ENCODE measurements at regions not wholly inside any gene's neighbourhood (a gene's known extent, or its start where the extent isn't known, plus 50 kb on each side); places are given as distances from the start of the nearest gene placed in this dataset.

- no peak for DNase-seq (ENCODE audit: low spot score)
These were observed 1121.2 kb downstream of the RAPGEF2 start for GRCh38 chr4:160224049-160224448.

GRCh38 chr4:160233141-160233540 lies 1130.3 kb downstream of the RAPGEF2 start:
- DNase-seq (ENCODE audit: low spot score), result no peak

DNA sequence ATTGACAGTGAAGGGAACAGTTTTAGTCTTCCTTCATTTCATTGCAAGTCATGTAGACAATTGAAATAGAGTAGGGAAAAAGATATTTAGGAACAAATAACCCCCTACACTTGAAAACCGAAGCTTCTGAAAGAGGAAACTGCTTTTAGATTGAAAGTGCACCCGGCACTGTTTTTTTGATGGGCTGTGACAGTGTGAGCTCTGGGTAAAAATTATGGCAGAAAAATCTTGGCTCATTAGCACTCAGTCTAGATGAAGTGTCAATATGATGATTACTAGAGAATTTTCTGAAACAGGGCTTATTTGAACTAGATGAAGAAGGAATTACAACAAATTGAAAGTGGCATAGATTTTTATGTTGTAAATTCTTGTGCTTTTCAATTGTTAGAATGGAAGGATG lies 1132.4 kb downstream of the RAPGEF2 start:
- DNase-seq (ENCODE audit: low spot score), result no peak

- DNase-seq (ENCODE audit: low spot score), result no peak
These were observed 1132.9 kb downstream of the RAPGEF2 start for GRCh38 chr4:160235771-160236170.

GRCh38 chr4:160238790-160239189 lies 1135.9 kb downstream of the RAPGEF2 start:
- no peak for DNase-seq (ENCODE audit: low spot score)

GRCh38 chr4:160247091-160247656 lies 1144.3 kb downstream of the RAPGEF2 start:
- no peak for DNase-seq (ENCODE audit: low spot score)

DNA sequence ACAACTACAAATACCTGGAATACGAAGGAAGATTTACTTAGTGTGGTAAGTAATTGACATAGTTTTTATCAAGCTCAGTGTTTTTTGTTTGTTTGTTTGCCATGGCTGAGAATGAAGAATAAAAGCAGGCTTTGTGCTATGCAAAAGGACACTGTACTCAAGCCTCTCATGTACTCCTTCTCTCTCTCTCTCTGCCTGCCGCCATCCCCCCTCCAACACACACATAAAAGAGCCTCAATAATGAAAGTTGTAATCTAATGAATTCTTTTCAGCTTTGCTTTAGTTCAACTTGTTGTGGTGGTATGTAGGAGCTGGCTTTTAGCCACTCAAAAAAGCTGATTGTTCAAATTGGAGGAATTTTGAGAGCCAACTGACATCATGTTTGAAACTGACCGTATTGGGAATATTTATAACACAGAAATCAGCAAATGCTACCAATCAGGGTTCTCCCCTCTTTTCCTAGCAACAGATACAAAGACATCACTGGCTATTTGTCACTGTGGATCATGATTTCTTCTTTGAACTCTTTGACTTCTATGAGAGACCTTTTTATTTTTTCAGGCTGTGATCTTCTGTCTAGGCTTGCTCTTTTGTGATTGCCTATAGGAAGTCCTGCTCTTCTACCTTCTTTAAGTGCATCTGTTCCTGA lies 1148.8 kb downstream of the RAPGEF2 start:
- DNase-seq (ENCODE audit: low spot score), result no peak

GRCh38 chr4:160257318-160257717 lies 1154.4 kb downstream of the RAPGEF2 start:
- DNase-seq (ENCODE audit: low spot score), result no peak

DNA sequence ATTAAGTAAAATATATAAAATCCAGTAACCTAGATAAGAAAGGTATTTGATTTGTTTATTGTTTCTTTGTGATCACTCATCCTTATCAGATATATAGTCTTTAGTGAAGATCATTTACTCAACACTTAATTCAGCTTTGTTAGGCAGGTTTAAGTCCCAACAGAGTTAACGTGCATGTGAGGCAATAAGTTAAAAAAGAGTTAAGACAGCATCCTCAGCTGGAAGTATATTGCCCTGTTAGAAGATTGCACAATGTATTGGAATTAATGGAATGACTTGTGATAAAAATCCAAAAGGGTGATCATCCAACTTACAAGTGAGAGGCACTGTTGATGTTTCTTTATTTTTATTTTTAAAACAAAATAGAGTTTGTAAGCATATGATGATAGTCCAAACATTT lies 1162.1 kb downstream of the RAPGEF2 start:
- no peak for DNase-seq (ENCODE audit: low spot score)

GRCh38 chr4:160265836-160266235 lies 1163.0 kb downstream of the RAPGEF2 start:
- no peak for DNase-seq (ENCODE audit: low spot score)

- no peak for DNase-seq (ENCODE audit: low spot score)
These were observed 1174.0 kb downstream of the RAPGEF2 start for GRCh38 chr4:160276785-160277325.

DNA sequence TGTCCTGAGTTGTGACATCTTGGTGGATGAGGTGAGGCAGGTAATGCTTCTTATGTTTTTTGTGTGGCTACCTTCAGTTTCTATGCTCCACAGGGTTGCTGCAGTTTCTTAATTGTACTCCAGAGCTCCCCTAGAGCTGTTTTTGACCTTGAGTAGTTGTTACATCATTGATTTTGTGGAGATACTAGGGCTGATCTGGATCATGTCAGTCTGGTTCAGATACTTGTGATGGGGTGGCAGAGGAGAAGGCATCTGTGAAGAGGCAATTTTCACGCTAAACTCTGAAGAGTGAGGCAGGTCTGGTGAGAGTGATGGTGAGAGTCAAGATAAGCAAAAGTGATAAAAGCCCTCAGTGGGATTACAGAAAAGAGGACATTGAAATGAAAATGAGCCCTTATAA lies 1180.2 kb downstream of the RAPGEF2 start:
- no peak for DNase-seq (ENCODE audit: low spot score)

- DNase-seq (ENCODE audit: low spot score), result no peak
These were observed 1181.6 kb downstream of the RAPGEF2 start for GRCh38 chr4:160284516-160284915.

- DNase-seq (ENCODE audit: low spot score), result no peak
These were observed 1183.2 kb downstream of the RAPGEF2 start for GRCh38 chr4:160286051-160286450.

GRCh38 chr4:160296476-160296875 lies 1193.6 kb downstream of the RAPGEF2 start:
- DNase-seq (ENCODE audit: low spot score), result no peak

GRCh38 chr4:160299177-160299576 lies 1196.3 kb downstream of the RAPGEF2 start:
- DNase-seq (ENCODE audit: low spot score), result no peak

DNA sequence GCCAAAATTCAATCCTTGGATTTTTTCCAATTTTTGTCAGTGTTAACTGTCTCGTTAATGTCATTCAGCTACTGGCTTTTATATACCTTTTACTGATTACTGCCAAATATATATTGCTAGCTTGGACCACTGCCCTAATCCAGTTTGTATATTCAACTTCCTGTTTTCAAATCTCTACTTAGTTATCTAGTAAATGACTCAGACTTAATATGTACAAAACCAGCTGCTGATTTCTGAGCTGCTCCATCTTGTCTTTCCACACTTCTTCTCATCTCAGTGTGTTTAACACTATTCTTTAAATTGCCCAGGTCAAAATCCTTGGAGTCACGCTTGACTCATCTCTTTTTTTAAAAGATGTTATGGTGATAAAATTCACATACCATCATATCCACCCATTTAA lies 1196.7 kb downstream of the RAPGEF2 start:
- DNase-seq (ENCODE audit: low spot score), result no peak

- no peak for DNase-seq (ENCODE audit: low spot score)
These were observed 1213.2 kb downstream of the RAPGEF2 start for GRCh38 chr4:160316036-160316435.

- DNase-seq (ENCODE audit: low spot score), result no peak
These were observed 1215.8 kb downstream of the RAPGEF2 start for GRCh38 chr4:160318567-160319220.

DNA sequence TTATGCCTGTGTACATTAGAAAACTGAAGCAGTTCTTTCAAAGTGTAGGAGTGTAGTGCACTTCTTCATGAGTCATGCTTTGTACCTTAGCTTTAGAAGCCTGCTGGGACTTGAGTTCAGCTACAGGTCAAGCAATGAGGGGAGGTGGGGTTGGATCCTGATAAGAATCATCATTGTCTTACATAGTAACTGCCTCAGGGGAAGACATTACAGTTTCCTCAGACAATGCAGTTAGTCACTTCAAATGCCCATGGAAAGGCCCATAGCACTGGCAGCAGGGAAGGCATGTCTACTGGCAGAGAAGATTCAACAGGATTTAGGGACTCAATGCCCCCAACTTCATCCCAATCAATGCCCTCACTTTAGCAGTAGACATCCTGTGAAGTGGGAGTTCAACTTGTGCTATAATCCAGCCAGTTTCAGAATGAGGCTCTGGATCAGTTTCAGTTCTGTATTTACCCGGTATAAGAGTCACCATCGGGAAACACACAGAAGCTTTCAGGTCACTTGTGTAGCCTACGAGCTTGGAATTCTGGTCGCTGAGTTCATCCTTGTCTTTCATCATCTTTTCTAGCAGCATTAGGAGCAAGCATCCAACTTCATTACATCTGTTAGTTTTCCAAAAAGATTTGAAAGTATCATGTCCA lies 1216.5 kb downstream of the RAPGEF2 start:
- DNase-seq (ENCODE audit: low spot score), result no peak

GRCh38 chr4:160319868-160320260 lies 1217.0 kb downstream of the RAPGEF2 start:
- no peak for DNase-seq (ENCODE audit: low spot score)

DNA sequence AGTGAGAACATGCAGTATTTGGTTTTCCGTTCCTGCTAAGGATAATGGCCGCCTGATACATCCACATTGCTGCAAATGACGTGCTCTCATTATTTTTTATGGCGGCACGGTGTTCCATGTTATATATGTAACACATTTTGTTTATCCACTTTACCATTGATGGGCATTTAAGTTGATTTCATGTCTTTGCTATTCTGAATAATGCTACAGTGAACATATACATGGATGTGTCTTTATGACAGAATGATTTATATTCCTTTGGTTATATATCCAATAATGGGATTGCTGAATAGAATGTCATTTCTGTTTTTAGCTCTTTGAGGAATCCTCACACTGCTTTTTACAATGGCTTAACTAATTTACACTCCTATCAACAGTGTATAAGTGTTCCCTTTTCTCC lies 1223.2 kb downstream of the RAPGEF2 start:
- no peak for DNase-seq (ENCODE audit: low spot score)

GRCh38 chr4:160347197-160347596 lies 1244.3 kb downstream of the RAPGEF2 start:
- no peak for DNase-seq (ENCODE audit: low spot score)

Measured in putamen (tissue), 1 donor.